GM19438 (cell line): ENCODE measurements at regions not wholly inside any gene's neighbourhood (a gene's known extent, or its start where the extent isn't known, plus 50 kb on each side); places are given as distances from the start of the nearest gene placed in this dataset.
"Not testable (repeated sequence)": the region's sequence is repeated elsewhere in the genome, so short reads cannot be mapped to it uniquely, and the experiment has no call there.

Experiments used
- ATAC-seq: cut with Tn5 transposase; IDR thresholded peaks from one replicate; pipeline ENCODE4 v1.9.1; 2021; ENCODE audit warnings: low read depth; ENCODE audit not compliant: unreplicated experiment

GRCh38 chr18:79595876-79596374 lies 83.7 kb upstream of the CTDP1 start:
- ATAC-seq, result no peak

GRCh38 chr18:79596446-79597175 lies 83.0 kb upstream of the CTDP1 start:
- ATAC-seq, result no peak

DNA sequence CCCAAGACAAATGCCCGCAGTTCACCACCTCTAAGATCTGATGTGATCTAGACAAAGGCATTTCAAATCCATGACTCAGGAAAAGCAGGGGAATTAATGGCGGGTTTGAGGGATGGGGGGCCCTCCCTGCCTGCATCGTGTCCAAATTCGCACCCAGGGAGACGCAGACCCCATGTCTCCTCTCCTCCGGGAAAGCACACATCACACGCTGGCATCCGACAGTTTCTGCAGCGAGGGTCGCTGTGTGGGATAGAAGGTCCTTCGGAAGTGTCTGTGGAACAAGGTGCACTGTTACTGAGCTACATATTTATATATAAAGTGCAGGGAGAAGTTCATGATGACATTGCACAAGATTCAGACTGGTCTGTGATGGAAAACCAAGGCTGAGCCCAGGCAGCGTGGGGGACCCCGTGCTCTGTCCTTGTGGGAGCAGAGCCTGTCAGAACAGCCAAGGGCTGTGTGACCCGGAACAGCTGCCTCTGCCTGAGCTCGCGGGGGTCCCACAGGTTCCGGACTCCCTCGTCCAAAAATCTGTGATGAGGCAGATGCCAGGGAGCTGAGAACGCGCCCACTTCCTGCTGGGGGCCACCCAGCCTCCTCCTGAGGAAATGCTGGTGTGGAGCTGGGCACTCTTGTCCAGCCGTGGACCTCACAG lies 82.3 kb upstream of the CTDP1 start:
- no peak for ATAC-seq

- no peak for ATAC-seq
Measured at GRCh38 chr18:79597831-79598632, 81.6 kb upstream of the CTDP1 start.

DNA sequence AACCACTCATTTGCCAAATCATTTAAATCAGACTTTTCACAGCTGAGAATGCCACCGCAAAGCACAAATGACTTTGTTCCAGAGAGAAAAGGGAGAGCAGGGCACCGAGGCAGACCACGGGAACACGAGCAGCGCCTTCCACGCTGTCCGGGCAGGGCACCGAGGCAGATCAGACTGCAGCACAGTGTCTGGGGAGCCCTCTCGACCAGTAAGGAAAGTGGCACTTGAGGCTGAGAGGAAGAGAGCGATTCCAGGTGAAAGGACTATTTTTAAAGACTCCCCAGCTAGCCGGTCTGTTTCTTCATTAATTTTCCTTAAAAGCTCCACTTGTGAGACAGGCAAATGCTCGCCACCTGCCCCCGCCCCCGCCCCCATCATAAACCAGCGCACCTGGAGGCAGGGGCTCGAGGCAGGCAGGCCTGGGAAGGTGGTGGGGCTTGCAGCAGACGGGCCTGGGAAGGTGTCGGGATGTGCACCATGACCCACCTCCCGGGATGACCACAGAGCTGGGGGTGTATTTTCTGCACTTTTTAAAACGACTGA lies 80.9 kb upstream of the CTDP1 start:
- no peak for ATAC-seq

GRCh38 chr18:79599441-79599931 lies 80.1 kb upstream of the CTDP1 start:
- ATAC-seq, result no peak

- no peak for ATAC-seq
Measured at GRCh38 chr18:79600141-79600540, 79.5 kb upstream of the CTDP1 start.

DNA sequence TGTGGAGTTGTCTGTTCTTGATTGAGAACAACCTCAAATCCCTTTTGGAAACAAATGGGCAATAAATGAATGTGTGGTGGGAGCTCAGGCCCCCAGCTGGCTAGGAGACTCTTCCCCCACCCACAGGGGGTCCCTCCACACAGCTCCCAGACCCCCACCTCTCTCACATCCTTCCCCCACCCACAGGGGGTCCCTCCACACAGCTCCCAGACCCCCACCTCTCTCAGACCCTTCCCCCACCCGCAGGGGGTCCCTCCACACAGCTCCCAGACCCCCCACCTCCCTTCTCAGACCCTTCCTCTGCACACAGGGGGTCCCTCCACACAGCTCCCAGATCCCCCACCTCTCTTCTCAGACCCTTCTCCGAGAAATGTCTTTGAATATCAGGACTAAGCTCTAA lies 79.0 kb upstream of the CTDP1 start:
- no peak for ATAC-seq

DNA sequence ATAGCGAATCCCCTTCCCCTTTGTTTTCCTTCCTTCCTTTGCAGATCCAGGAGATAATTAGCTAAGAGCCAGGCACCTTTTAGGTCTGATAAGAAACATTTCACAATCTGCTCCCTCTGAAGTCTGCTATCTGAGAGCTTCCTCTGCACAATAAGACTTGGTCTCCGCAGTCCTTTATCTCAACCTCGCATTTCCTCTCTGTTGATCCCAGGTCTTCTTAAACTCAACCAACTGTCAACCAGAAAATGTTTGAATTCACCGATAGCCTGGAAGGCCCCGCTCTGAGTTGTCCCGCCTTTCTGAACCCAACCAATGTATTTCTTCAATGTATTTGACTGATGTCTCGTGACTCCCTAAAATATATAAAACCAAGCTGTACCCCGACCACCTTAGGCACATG lies 78.4 kb upstream of the CTDP1 start:
- no peak for ATAC-seq

- ATAC-seq, result no peak
Measured at GRCh38 chr18:79603321-79604204, 76.0 kb upstream of the CTDP1 start.

GRCh38 chr18:79604205-79604912 lies 75.2 kb upstream of the CTDP1 start:
- ATAC-seq, result no peak

GRCh38 chr18:79604913-79605880 lies 74.4 kb upstream of the CTDP1 start:
- ATAC-seq, result no peak

DNA sequence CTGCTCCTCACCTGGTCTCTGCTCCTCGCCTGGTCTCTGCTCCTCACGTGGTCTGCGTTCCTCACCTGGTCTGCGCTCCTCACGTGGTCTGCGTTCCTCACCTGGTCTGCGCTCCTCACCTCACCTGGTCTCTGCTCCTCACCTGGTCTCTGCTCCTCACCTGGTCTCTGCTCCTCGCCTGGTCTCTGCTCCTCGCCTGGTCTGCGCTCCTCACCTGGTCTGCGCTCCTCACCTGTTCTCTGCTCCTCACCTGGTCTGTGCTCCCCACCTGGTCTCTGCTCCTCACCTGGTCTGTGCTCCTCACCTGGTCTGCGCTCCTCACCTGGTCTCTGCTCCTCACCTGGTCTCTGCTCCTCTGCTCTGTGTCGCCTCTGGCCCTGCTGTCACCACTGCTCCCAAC lies 73.5 kb upstream of the CTDP1 start:
- ATAC-seq, result not testable (repeated sequence)

DNA sequence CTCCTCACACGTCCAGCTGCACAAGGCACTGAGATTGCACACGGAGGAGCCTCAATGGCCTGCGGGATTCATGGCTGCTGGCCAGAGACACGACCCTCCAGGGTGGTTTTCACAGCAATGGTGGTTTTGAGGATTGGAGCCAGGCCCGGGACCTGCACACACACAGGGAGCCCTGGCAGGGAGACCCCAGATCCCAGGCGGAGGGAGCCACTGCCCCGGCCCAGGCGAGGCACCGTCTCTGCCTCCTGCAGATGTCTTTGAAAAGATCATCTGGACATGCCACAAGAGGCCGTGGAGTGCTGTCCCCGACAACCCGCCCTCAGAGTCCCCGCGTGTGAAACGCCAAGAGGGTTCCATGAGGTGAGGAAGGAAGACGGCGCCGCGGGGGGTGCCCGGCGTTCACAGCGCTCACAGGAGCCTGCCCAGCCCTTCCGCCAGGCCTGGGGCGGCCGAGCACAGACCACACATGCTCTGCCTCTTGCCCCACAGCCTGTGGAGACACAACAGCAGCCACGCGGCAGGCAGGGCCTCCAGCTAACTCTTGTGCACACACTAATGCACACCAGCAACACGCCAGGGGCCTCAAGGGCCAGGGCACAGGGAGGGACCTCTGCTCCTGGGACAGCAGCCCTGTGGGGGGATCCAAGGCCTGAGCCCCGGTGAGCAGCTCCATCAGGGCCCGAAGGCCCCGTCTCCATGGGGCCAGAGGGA lies 72.8 kb upstream of the CTDP1 start:
- no peak for ATAC-seq

DNA sequence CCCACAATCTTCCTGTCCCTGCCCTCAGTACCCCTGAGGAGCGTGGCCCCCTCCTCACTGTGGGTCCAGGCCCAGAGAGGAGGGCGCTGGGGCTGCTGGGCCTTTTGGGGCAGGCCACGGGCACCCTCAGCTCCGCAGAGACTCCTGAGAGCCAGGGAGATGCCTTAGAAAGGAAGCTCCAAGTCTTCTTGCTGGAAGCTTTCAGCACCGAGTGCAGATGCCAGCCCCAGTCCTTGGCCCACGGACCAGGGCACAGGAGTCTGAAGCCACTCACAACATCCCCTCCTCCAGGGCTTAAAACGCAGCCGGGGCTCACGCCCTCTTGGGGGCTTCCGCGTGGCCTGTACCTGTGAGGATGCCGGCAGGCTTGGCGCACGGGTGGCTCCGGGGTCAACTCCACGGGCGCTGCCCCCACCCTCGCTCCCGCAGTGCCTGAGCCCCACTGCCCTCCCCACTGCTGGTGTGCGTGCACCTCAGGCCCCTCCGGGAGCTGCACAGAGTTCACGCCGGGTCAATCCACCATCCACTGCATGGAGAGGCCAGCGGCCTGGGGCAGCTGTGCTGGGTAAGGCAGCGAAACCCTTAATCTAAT lies 72.1 kb upstream of the CTDP1 start:
- no peak for ATAC-seq

DNA sequence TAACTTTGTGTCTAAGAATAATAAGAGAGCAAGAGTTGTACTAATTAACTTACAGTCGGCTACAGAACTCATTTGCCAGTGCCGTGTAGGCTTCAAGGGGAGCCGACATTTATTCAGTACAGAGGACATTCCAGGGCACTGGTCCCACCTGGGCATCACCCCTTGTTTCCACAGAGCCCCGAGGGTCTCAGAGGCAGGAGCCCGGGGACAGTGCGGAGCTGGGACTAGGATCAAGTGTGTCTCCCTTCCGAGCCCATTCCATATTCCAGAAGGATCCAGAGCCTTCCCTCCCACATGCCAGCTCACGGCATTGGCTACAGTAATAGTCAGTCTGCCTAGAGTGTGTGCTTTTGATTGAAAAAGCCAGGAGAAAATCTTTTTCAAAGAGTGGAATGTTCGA lies 71.5 kb upstream of the CTDP1 start:
- ATAC-seq, result no peak

GRCh38 chr18:79608535-79608934 lies 71.1 kb upstream of the CTDP1 start:
- no peak for ATAC-seq
